WTC11 (cell line): ENCODE measurements at regions not wholly inside any gene's neighbourhood (a gene's known extent, or its start where the extent isn't known, plus 50 kb on each side); places are given as distances from the start of the nearest gene placed in this dataset.

Experiments used
- ATAC-seq: fragments of 200-7000 bp; cut with Tn5 transposase; 2 replicates; pipeline ENCODE4 v1.10.0; 2021; ENCODE audit warnings: mild to moderate bottlenecking, moderate library complexity
- CTCF ChIA-PET: fragments of 300-600 bp; sonication (Branson Sonifier 250); formaldehyde crosslinking; loops from one replicate; lab custom pipeline; 2021; ENCODE audit warnings: antibody characterized with exemption; lab: Charles Lee
- POLR2A ChIA-PET: fragments of 350-600 bp; sonication (Branson Sonifier 250); formaldehyde crosslinking; loops from one replicate; lab custom pipeline; 2021; ENCODE audit warnings: antibody characterized with exemption; lab: Charles Lee
- DNase-seq: peaks from one replicate; pipeline ENCODE4 v3.0.0; 2021; ENCODE audit warnings: low spot score
- H3K27ac Mint-ChIP-seq: 2 replicates; pipeline ENCODE4 v1.8.0; 2021; ENCODE audit warnings: mixed read lengths
- H3K27me3 Mint-ChIP-seq: 2 replicates; pipeline ENCODE4 v1.8.0; 2021; ENCODE audit warnings: low read depth, mild to moderate bottlenecking, moderate library complexity, mixed read lengths
- H3K36me3 Mint-ChIP-seq: 2 replicates; pipeline ENCODE4 v1.8.0; 2021; ENCODE audit warnings: mixed read lengths
- H3K4me1 Mint-ChIP-seq: 2 replicates; pipeline ENCODE4 v1.8.0; 2022; ENCODE audit warnings: mixed read lengths
- H3K4me3 Mint-ChIP-seq: 2 replicates; pipeline ENCODE4 v1.8.0; 2021; ENCODE audit warnings: mild to moderate bottlenecking, moderate library complexity, mixed read lengths
- H3K9me3 Mint-ChIP-seq: 2 replicates; pipeline ENCODE4 v1.8.0; 2021; ENCODE audit warnings: mixed read lengths
- CBFB ChIP-seq: sonication (generic); formaldehyde crosslinking; IDR thresholded peaks from 2 replicates; pipeline ENCODE4 v1.8.1; 2022; ENCODE audit warnings: mild to moderate bottlenecking, low read depth, missing genetic modification reagents
- CREB1 ChIP-seq: sonication (generic); formaldehyde crosslinking; IDR thresholded peaks from 2 replicates; pipeline ENCODE4 v1.8.0; 2023; ENCODE audit warnings: mild to moderate bottlenecking, missing genetic modification reagents
- CREM ChIP-seq: sonication (generic); formaldehyde crosslinking; IDR thresholded peaks from 2 replicates; pipeline ENCODE4 v1.8.1; 2022; ENCODE audit warnings: mild to moderate bottlenecking, missing genetic modification reagents, moderate library complexity
- MXD4 ChIP-seq: fragments of 250-450 bp; sonication (Bioruptor Pico); IDR thresholded peaks from 2 replicates; pipeline ENCODE4 v1.8.0; 2021; ENCODE audit warnings: mild to moderate bottlenecking, moderate library complexity, borderline replicate concordance
- NFE2L1 ChIP-seq: sonication (generic); formaldehyde crosslinking; IDR thresholded peaks from 2 replicates; pipeline ENCODE4 v1.8.1; 2023; ENCODE audit warnings: missing genetic modification reagents
- NR1H2 ChIP-seq: sonication (generic); formaldehyde crosslinking; IDR thresholded peaks from 2 replicates; pipeline ENCODE4 v1.9.0; 2021; ENCODE audit warnings: mild to moderate bottlenecking, moderate library complexity, missing genetic modification reagents
- NR2C2 ChIP-seq: sonication (generic); formaldehyde crosslinking; IDR thresholded peaks from 2 replicates; pipeline ENCODE4 v1.8.0; 2022; ENCODE audit warnings: mild to moderate bottlenecking, missing genetic modification reagents
- NR3C1 ChIP-seq: sonication (generic); formaldehyde crosslinking; conservative IDR thresholded peaks from 2 replicates; pipeline ENCODE4 v1.8.1; 2023; ENCODE audit warnings: low read depth, mild to moderate bottlenecking, missing genetic modification reagents
- PREB ChIP-seq: sonication (generic); formaldehyde crosslinking; IDR thresholded peaks from 2 replicates; pipeline ENCODE4 v1.8.1; 2022; ENCODE audit warnings: mild to moderate bottlenecking, missing genetic modification reagents, moderate library complexity, borderline replicate concordance
- RORB ChIP-seq: fragments of 250-450 bp; sonication (Bioruptor Pico); IDR thresholded peaks from 2 replicates; pipeline ENCODE4 v1.9.0; 2021; ENCODE audit warnings: mild to moderate bottlenecking
- TEAD4 ChIP-seq: sonication (generic); formaldehyde crosslinking; IDR thresholded peaks from 2 replicates; pipeline ENCODE4 v1.8.0; 2022; ENCODE audit warnings: mild to moderate bottlenecking, missing genetic modification reagents
- ZNF138 ChIP-seq: sonication (generic); formaldehyde crosslinking; conservative IDR thresholded peaks from 2 replicates; pipeline ENCODE4 v1.8.1; 2022; ENCODE audit warnings: mild to moderate bottlenecking, moderate library complexity, missing genetic modification reagents
- ZNF281 ChIP-seq: sonication (generic); formaldehyde crosslinking; IDR thresholded peaks from 2 replicates; pipeline ENCODE4 v1.8.0; 2023; ENCODE audit warnings: mild to moderate bottlenecking, missing genetic modification reagents
- ZNF396 ChIP-seq: fragments of 250-450 bp; sonication (Bioruptor Pico); IDR thresholded peaks from 2 replicates; pipeline ENCODE4 v1.8.0; 2021; ENCODE audit warnings: mild to moderate bottlenecking, moderate library complexity, borderline replicate concordance
- ZNF416 ChIP-seq: fragments of 250-450 bp; sonication (Bioruptor Pico); IDR thresholded peaks from 2 replicates; pipeline ENCODE4 v1.9.0; 2021; ENCODE audit warnings: mild to moderate bottlenecking, inconsistent platforms
- ZNF423 ChIP-seq: fragments of 250-450 bp; sonication (Bioruptor Pico); IDR thresholded peaks from 2 replicates; pipeline ENCODE4 v2.1.2; 2022; ENCODE audit warnings: mild to moderate bottlenecking, moderate library complexity
- TF ChIP-seq, protein P1 (sequence below): sonication (generic); formaldehyde crosslinking; IDR thresholded peaks from 2 replicates; pipeline ENCODE4 v1.8.0; 2022; ENCODE audit warnings: missing genetic modification reagents
- TF ChIP-seq, protein P2 (sequence below): sonication (generic); formaldehyde crosslinking; IDR thresholded peaks from 2 replicates; pipeline ENCODE4 v1.8.0; 2022; ENCODE audit warnings: mild to moderate bottlenecking, missing genetic modification reagents
- TF ChIP-seq, protein P3 (sequence below): sonication (generic); formaldehyde crosslinking; IDR thresholded peaks from 2 replicates; pipeline ENCODE4 v1.8.0; 2022; ENCODE audit warnings: mild to moderate bottlenecking, missing genetic modification reagents
- TF ChIP-seq, protein P4 (sequence below): sonication (generic); formaldehyde crosslinking; IDR thresholded peaks from 2 replicates; pipeline ENCODE4 v1.8.1; 2023; ENCODE audit warnings: mild to moderate bottlenecking, missing genetic modification reagents
- TF ChIP-seq, protein P5 (sequence below): sonication (generic); formaldehyde crosslinking; IDR thresholded peaks from 2 replicates; pipeline ENCODE4 v1.8.1; 2022; ENCODE audit warnings: missing genetic modification reagents, borderline replicate concordance

DNA sequence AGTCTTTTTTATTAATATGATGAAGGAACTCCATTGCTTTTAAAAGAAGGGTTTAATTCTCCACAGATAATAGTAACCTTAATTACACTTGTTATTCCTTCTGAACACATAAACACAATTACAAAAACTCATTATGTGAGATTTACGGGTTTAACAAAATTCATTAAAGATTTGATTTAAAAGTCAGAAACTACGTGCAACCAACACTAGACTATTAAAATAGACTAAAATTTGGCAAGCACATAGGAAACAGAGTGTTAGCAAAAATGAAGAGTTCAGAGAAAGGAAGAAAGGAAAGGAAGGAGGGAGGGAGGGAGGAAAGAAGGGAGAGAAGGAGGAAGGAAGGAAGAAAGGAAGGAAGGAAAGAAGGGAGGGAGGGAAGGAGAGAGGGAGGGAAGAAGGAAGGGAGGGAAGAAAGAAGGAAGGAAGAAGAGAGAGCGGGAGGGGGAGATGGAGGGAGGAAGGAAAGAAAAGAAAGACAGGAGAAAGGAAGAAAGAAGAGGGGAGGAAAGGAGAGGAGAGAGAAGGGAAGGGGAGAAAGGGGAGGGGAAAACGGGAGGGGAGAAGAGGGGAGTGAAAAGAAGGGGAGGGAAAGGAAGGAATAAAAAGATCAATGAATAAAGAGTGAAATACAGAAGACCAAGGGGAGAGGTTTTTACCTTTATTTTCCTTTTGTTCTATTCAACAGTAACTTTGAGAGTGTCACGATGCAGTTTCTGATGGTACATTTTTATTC is 123.4 kb upstream of the LYPLAL1 start:
- Mint-ChIP-seq H3K4me3 (no peak overlapping the region), H3K4me1 (no peaks in the 10 kb centered on the region), H3K27ac (no peak overlapping the region), H3K9me3 (no peaks in the 10 kb centered on the region), H3K27me3 (no peaks in the 10 kb centered on the region; the same call in 1 of the 2 replicates), H3K36me3 (no peaks in the 10 kb centered on the region)
- DNase-seq (no peak), ATAC-seq (no peak)
- POLR2A ChIA-PET, result no interaction called here
- TF ChIP-seq NR2C2 (CRISPR knock-in tag) (no peak), NR3C1 (CRISPR knock-in tag) (no peak), NFE2L1 (no peak)
- CTCF ChIA-PET, result no interaction called here

DNA sequence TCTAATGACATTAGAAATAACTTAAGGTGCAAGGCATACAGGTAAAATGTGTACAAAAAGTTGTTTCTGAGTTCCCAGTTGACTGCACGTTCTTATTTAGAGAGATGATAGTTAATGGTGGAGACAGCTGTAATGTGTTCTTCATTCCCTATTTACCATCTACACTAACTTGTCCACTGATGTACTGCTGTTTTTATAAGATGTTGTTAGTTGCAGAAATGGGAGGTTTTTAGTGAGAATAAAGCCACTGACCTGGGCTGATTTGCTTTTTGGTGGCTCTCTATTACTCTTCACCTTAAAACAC is 122.9 kb upstream of the LYPLAL1 start:
- H3K27me3 Mint-ChIP-seq, result no peaks in the 10 kb centered on the region; the same call in 1 of the 2 replicates
- POLR2A ChIA-PET, result no interaction called here
- no peaks in the 10 kb centered on the region for H3K9me3 Mint-ChIP-seq
- H3K4me3 Mint-ChIP-seq, result no peak overlapping the region
- ATAC-seq (no peak), DNase-seq (no peak)
- no peak overlapping the region for H3K27ac Mint-ChIP-seq
- H3K36me3 Mint-ChIP-seq, result no peaks in the 10 kb centered on the region
- H3K4me1 Mint-ChIP-seq, result no peaks in the 10 kb centered on the region
- CTCF ChIA-PET, result no interaction called here
- TF ChIP-seq ZNF416 (no peak), RORB (CRISPR knock-in tag) (no peak), ZNF423 (CRISPR knock-in tag) (no peak), NR2C2 (CRISPR knock-in tag) (no peak), MXD4 (no peak), CREM (CRISPR knock-in tag) (no peak), CREB1 (CRISPR knock-in tag) (no peak), TEAD4 (CRISPR knock-in tag) (no peak), CBFB (CRISPR knock-in tag) (no peak), ZNF281 (CRISPR knock-in tag) (no peak), NR1H2 (CRISPR knock-in tag) (no peak), ZNF138 (CRISPR knock-in tag) (no peak), PREB (CRISPR knock-in tag) (no peak), ZNF396 (no peak)
- TF ChIP-seq, protein P1, sequence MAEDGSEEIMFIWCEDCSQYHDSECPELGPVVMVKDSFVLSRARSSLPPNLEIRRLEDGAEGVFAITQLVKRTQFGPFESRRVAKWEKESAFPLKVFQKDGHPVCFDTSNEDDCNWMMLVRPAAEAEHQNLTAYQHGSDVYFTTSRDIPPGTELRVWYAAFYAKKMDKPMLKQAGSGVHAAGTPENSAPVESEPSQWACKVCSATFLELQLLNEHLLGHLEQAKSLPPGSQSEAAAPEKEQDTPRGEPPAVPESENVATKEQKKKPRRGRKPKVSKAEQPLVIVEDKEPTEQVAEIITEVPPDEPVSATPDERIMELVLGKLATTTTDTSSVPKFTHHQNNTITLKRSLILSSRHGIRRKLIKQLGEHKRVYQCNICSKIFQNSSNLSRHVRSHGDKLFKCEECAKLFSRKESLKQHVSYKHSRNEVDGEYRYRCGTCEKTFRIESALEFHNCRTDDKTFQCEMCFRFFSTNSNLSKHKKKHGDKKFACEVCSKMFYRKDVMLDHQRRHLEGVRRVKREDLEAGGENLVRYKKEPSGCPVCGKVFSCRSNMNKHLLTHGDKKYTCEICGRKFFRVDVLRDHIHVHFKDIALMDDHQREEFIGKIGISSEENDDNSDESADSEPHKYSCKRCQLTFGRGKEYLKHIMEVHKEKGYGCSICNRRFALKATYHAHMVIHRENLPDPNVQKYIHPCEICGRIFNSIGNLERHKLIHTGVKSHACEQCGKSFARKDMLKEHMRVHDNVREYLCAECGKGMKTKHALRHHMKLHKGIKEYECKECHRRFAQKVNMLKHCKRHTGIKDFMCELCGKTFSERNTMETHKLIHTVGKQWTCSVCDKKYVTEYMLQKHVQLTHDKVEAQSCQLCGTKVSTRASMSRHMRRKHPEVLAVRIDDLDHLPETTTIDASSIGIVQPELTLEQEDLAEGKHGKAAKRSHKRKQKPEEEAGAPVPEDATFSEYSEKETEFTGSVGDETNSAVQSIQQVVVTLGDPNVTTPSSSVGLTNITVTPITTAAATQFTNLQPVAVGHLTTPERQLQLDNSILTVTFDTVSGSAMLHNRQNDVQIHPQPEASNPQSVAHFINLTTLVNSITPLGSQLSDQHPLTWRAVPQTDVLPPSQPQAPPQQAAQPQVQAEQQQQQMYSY (CRISPR knock-in tag), result no peak
- TF ChIP-seq, protein P2, sequence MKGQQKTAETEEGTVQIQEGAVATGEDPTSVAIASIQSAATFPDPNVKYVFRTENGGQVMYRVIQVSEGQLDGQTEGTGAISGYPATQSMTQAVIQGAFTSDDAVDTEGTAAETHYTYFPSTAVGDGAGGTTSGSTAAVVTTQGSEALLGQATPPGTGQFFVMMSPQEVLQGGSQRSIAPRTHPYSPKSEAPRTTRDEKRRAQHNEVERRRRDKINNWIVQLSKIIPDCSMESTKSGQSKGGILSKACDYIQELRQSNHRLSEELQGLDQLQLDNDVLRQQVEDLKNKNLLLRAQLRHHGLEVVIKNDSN (CRISPR knock-in tag), result no peak
- TF ChIP-seq, protein P3, sequence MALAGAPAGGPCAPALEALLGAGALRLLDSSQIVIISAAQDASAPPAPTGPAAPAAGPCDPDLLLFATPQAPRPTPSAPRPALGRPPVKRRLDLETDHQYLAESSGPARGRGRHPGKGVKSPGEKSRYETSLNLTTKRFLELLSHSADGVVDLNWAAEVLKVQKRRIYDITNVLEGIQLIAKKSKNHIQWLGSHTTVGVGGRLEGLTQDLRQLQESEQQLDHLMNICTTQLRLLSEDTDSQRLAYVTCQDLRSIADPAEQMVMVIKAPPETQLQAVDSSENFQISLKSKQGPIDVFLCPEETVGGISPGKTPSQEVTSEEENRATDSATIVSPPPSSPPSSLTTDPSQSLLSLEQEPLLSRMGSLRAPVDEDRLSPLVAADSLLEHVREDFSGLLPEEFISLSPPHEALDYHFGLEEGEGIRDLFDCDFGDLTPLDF (CRISPR knock-in tag), result no peak
- TF ChIP-seq, protein P4, sequence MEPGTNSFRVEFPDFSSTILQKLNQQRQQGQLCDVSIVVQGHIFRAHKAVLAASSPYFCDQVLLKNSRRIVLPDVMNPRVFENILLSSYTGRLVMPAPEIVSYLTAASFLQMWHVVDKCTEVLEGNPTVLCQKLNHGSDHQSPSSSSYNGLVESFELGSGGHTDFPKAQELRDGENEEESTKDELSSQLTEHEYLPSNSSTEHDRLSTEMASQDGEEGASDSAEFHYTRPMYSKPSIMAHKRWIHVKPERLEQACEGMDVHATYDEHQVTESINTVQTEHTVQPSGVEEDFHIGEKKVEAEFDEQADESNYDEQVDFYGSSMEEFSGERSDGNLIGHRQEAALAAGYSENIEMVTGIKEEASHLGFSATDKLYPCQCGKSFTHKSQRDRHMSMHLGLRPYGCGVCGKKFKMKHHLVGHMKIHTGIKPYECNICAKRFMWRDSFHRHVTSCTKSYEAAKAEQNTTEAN (CRISPR knock-in tag), result no peak
- TF ChIP-seq, protein P5, sequence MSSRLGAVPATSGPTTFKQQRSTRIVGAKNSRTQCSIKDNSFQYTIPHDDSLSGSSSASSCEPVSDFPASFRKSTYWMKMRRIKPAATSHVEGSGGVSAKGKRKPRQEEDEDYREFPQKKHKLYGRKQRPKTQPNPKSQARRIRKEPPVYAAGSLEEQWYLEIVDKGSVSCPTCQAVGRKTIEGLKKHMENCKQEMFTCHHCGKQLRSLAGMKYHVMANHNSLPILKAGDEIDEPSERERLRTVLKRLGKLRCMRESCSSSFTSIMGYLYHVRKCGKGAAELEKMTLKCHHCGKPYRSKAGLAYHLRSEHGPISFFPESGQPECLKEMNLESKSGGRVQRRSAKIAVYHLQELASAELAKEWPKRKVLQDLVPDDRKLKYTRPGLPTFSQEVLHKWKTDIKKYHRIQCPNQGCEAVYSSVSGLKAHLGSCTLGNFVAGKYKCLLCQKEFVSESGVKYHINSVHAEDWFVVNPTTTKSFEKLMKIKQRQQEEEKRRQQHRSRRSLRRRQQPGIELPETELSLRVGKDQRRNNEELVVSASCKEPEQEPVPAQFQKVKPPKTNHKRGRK (CRISPR knock-in tag), result no peak
